IPS-18c (cell line): ENCODE measurements at regions not wholly inside any gene's neighbourhood (a gene's known extent, or its start where the extent isn't known, plus 50 kb on each side); places are given as distances from the start of the nearest gene placed in this dataset.

Source experiments
- H3K4me3 ChIP-seq: 2 replicates; pipeline ENCODE4 v1.7.0; 2013; ENCODE audit warnings: low read depth, mild to moderate bottlenecking, low read length, moderate library complexity; ENCODE audit not compliant: insufficient read depth
- H3K9me3 ChIP-seq: one replicate; pipeline ENCODE4 v1.6.1; 2013; ENCODE audit warnings: mild to moderate bottlenecking, low read length, moderate library complexity; ENCODE audit not compliant: control insufficient read depth, insufficient read depth

DNA sequence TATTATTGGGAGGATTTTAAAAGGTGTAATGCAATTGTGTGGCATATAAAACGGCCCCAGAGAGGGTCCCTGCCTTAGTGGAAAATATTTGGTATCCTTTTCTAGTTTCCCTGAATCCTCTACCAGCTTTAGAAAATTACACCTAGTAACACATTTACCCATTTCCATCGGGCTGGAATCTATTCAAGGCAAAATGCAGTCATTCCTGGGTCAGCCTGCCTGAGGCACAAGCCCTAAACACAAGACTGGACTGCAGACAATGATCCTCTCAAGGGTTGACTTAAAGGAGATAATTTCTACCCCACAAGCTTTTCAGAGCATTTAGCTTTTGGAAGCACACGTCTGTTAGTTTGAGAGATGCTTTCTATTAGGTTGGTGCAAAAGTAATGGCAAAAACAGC lies 124.4 kb upstream of the ADAMTSL1 start:
- no peaks in the 10 kb centered on the region for H3K9me3 ChIP-seq
- H3K4me3 ChIP-seq, result no peak overlapping the region

GRCh38 chr9:18350036-18350435 lies 123.9 kb upstream of the ADAMTSL1 start:
- no peak overlapping the region for H3K4me3 ChIP-seq

DNA sequence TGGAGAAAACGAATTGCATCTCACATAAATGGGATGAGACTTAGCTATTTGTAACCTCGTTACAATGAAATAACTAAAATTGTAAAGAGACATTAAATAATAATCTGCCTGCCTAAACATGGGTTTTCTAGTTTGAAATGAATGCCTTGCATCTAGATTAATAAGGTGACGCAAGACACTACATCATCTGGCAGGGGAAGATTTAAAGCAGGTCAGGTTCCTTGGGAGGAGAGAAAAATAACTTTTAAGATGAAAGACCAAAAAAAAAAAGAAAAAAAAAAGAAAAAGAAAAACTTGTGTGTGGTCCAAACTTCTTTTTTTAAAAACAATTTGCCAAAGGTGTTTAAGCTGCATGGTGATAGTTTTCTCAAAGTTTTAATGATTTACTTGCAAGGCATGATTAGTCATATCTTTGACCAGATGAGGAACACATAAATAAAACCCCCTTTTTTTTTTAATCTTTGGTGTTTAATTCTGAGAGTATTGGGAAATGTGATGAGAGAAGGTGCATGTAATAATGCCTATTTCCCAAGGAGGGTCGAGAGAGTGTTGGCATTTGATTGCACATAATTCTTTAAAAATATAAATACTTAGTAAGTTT lies 122.9 kb upstream of the ADAMTSL1 start:
- no peak overlapping the region for H3K4me3 ChIP-seq
- no peaks in the 10 kb centered on the region for H3K9me3 ChIP-seq

More at GRCh38 chr9:18350036-18350435, 123.9 kb upstream of the ADAMTSL1 start:
- no peaks in the 10 kb centered on the region for H3K9me3 ChIP-seq

DNA sequence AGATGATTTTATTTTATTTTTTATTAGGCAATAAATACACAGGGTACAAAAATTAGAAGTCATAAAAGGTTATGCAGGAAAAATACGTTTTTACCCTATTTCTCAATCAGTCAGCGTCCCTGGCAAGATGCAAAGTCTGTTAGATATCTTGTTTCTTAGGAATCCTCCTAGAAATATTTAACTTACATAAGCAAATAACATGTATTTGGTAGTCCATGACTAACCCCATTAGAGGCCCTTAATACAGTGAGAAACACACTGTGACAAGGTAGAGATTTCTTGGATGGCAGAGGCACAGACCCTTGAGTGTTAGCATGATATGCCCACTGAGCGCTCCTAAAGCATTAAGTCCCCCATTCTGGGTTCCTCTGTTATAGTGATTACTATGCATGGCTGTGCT lies 121.2 kb upstream of the ADAMTSL1 start:
- Histone ChIP-seq H3K9me3 (no peaks in the 10 kb centered on the region), H3K4me3 (no peak overlapping the region)

DNA sequence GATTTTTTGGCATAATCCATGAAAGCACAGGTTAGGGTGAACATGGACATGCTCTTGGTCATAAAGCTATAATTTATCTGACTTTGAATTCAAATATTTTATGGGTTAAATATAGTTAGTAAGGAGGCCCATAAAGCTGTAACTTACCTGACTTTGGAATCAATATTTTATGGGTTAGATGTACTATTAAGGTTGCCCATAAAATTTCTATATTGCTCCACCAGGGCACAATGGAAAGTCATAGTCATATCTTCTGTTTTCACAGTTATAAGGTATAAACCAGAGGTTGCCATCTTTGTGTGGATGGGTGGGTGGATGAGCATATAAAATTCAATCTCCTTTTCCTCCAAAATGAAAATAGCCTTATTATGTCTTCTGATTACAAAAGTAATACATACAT lies 120.5 kb upstream of the ADAMTSL1 start:
- H3K9me3 ChIP-seq, result no peaks in the 10 kb centered on the region

DNA sequence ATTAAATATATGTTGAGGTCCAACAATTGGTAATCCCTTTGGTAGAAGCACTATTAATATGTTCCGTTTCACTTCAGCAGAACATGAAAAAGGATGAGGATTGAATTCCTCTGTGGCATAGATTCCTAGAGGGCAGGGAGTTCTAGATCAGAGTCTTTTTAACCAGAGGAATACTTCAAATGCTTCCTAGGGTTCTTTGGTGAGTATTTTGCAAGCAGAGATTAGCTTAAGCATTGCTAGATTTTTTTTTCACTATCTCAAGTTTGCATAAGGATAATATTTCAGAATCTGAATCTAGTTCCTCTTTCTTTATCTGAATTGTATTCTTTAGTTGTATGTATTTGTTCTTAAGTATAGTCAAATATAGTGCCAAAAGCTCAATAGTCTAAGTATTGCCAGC lies 116.6 kb upstream of the ADAMTSL1 start:
- Histone ChIP-seq H3K4me3 (no peak overlapping the region), H3K9me3 (no peaks in the 10 kb centered on the region)

More for the DNA sequence above, 120.5 kb upstream of the ADAMTSL1 start:
- H3K4me3 ChIP-seq, result no peak overlapping the region

- Histone ChIP-seq H3K4me3 (no peak overlapping the region), H3K9me3 (no peaks in the 10 kb centered on the region)
These were observed 115.6 kb upstream of the ADAMTSL1 start for GRCh38 chr9:18358325-18358724.

- Histone ChIP-seq H3K9me3 (no peaks in the 10 kb centered on the region), H3K4me3 (no peak overlapping the region)
These were observed 114.6 kb upstream of the ADAMTSL1 start for GRCh38 chr9:18359335-18359734.

GRCh38 chr9:18360005-18360404 lies 113.9 kb upstream of the ADAMTSL1 start:
- Histone ChIP-seq H3K4me3 (no peak overlapping the region), H3K9me3 (no peaks in the 10 kb centered on the region)

- Histone ChIP-seq H3K4me3 (no peak overlapping the region), H3K9me3 (no peaks in the 10 kb centered on the region)
These were observed 112.3 kb upstream of the ADAMTSL1 start for GRCh38 chr9:18361646-18362045.

DNA sequence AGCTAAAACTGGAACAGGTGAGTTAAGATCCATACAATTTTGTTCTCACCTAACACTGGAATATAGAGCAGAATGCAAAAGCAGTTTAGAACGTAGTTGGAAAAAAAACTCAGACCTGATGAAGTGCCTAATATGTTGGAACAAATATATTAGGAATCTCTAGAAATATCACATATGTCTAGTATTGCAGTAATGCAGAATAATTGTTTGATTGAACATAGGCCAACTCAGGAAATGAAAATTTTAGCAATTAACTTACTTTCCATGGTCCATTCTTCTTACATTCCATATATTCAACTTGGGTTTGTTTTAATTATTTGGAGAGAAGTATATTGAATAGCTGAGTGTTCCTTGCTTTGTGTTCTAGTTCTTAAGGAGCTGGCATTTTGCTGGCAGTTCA lies 111.8 kb upstream of the ADAMTSL1 start:
- H3K9me3 ChIP-seq, result no peaks in the 10 kb centered on the region
- H3K4me3 ChIP-seq, result no peak overlapping the region

GRCh38 chr9:18362901-18363685 lies 110.9 kb upstream of the ADAMTSL1 start:
- Histone ChIP-seq H3K4me3 (no peak overlapping the region), H3K9me3 (no peaks in the 10 kb centered on the region)

DNA sequence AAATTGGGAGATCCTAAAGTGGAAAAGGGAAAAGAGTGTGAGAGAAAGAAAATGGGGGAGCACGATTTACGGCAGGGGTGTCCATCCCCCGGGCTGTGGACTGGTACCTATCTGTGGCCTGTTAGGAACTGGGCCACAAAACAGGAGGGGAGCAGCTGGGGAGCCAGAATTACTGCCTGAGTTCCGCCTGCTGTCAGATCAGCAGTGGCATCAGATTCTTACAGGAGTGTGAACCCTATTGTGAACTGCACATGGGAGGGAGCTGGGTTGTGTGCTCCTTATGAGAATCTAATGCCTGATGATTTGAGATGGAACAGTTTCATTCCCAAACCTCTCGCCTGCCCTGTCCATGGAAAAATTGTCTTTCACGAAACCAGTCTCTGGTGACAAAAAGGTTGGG lies 108.3 kb upstream of the ADAMTSL1 start:
- H3K9me3 ChIP-seq, result no peaks in the 10 kb centered on the region
- no peak overlapping the region for H3K4me3 ChIP-seq

DNA sequence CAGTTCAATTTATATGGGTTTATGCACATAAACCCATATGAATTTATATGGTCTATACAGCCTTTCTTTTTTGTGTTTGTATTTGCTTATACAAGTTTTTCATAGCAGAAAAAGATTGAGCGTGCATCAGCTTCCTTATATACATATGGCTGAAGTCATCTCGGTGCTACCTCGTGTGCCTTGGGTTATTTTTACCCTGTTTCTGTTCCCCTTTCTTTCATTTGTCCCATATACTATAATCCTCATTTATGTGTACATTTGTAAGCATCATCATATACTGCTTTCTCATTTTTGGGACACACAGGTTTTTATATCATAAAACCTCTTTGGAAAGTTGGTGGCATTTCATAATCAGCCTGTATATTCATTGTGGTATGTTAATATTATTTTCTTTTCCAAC lies 107.8 kb upstream of the ADAMTSL1 start:
- H3K9me3 ChIP-seq, result no peaks in the 10 kb centered on the region
- H3K4me3 ChIP-seq, result no peak overlapping the region

DNA sequence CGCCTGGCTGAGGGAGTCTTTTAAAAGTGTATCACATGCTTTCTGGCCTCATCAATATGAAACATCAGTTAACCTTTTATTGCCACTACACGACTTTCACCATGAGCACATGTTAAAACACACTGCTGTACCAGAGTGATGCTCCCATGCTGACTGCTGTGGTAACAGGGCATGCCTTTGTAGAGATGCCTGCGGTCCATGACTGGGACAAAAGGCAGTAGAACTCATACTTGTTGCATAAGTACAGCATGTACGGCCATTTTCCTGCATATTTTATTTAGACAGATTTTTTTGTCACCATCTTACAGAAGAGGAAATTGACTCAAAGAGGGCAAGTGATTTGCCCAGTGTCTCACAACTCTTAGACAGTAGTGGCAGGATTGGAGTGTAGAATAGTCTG lies 105.7 kb upstream of the ADAMTSL1 start:
- Histone ChIP-seq H3K4me3 (no peak overlapping the region), H3K9me3 (no peaks in the 10 kb centered on the region)

DNA sequence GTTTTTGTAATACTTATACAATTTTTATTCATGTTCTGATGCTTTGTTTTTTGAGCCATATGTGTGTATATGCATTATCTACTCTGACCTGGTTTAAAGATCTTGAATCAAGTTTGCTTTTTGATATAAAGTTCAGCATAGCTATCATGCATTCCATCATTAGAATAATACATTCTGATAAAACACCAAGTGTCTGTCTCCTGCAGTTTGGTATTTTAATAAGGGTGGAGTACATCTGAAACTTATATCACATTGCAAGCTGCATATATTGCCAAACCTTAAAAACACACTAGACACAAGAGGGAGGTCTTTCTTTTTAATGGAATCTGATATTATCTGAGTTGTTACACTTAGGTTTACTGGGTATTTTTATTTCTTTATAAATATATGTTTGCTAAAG lies 102.8 kb upstream of the ADAMTSL1 start:
- peaks cover 3% of the 10 kb centered on the region for H3K9me3 ChIP-seq
- no peak overlapping the region for H3K4me3 ChIP-seq

DNA sequence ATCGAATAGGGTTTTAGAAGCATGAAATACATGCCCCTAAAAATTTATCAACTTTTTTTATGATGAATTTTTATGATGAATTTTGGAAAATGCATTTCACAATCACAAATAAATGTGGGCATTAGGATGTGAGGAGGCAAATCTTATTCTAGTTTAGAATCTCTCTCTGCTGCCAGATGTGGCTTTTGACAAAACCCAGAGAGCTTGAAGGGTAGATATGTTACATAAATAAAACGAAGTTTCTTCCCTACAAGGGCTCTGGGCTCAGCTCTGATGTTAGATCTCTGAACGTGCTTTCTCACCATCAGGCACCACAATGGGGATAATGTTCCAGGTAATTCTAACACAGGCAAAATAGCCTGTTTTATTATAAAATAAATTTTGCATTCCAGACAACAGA lies 102.3 kb upstream of the ADAMTSL1 start:
- H3K4me3 ChIP-seq, result no peak overlapping the region
- H3K9me3 ChIP-seq, result peaks cover 3% of the 10 kb centered on the region

- Histone ChIP-seq H3K4me3 (no peak overlapping the region), H3K9me3 (peaks cover 3% of the 10 kb centered on the region)
These were observed 94.7 kb upstream of the ADAMTSL1 start for GRCh38 chr9:18379073-18379811.
